NCI-H1694 (cell line): ENCODE measurements at regions not wholly inside any gene's neighbourhood (a gene's known extent, or its start where the extent isn't known, plus 50 kb on each side); places are given as distances from the start of the nearest gene placed in this dataset.

Source experiments
- DNase-seq: peaks from one replicate; lab custom pipeline; 2025; lab: John Stamatoyannopoulos, UW

- no peak for DNase-seq
Observed at GRCh38 chr5:67363963-67364362, 167.4 kb upstream of the CD180 start.

DNA sequence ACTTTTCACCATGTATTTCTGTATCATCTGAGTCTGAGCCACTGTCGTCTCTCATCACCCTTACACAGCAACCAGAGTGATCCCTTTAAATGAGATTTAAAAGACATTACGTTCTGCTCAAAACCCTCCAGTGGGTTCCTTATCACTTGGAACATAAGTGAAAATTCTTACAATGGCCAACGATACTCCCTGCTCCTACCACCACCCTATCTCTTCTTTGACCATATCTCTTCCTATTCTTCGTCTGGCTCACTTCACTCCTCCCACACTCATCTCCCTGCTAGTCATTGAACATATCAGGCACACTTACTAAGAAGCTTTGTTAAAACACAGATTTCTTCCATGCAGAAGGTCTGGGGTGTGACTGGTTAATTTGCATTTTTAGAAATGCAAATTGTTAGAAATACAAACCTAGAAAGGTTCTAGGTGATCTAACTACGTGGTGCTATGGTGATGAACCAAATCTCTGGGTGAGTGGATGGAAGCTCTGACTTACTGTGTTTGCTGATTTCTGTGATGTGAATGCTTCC lies 166.6 kb upstream of the CD180 start:
- no peak for DNase-seq

DNA sequence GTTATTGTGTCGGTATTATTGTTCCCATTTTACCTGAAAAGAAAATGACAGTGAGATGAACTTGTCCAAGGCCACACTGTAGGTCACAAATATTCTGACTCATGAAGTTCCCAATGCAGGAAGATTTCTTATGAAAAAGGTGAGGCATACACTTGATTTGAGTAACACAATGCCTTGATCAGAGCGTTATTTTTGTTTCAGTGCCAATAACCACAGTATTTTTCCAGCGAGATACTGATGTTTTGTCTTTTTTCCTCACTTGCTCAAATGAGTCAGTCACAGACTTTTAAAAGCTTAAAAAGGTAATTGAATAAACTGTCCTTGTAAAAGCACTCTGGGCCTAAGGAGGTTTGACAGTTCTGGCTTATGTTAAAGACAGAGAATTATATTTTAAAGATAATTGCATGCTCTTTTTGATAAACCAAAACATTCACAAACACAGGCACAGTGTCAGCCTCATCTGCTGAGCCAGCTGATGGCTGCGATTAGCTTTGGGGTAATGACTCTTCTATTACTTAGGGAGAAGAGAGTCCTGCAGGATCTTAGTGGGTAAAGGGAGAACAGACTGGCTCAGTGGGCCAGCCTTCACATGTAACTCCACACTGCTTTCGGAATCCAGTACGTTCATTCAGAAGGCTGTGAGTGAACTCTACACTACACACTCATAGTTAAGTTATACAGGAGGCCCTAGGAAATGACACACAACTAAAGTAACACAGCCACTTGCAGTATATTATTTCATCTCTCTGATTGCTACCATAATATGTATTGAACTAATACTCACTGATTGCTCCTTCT lies 165.5 kb upstream of the CD180 start:
- no peak for DNase-seq

DNA sequence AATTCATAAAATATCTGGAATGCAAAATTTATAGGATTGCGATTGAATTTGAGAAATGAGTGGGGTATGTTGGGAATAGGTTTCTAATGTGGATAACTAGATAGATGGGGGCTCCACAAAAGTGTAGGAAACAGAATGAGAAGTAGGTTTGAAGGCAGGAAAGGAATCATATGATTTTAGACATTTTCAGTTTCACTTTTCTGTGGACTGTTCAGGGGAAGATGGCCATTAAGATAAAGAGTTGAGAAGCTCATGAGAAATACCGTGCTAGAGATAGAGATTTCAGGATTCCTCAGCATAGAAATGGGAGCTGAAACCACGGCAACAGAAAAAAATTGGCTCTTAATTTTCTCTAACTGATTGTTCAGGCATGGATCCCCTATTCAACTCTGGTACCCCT lies 163.4 kb upstream of the CD180 start:
- DNase-seq = no peak

DNA sequence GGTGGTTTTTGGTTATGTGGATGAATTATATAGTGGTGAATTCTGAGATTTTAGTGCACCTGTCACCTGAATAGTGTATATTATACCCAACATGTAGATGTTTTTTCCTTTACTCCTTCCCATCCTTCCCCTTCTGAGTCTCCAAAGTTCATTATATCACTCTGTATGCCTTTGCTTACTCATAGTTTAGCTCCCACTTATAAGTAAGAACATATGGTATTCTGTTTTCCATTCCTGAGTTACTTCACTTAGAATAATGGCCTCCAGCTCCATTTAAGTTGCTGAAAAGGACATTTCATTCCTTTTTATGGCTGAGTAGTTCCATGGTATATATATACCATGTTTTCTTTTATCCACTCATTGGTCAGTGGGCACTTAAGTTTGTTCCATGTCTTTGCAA lies 161.6 kb upstream of the CD180 start:
- no peak for DNase-seq

- DNase-seq = no peak
Observed at GRCh38 chr5:67355120-67355713, 158.6 kb upstream of the CD180 start.

DNA sequence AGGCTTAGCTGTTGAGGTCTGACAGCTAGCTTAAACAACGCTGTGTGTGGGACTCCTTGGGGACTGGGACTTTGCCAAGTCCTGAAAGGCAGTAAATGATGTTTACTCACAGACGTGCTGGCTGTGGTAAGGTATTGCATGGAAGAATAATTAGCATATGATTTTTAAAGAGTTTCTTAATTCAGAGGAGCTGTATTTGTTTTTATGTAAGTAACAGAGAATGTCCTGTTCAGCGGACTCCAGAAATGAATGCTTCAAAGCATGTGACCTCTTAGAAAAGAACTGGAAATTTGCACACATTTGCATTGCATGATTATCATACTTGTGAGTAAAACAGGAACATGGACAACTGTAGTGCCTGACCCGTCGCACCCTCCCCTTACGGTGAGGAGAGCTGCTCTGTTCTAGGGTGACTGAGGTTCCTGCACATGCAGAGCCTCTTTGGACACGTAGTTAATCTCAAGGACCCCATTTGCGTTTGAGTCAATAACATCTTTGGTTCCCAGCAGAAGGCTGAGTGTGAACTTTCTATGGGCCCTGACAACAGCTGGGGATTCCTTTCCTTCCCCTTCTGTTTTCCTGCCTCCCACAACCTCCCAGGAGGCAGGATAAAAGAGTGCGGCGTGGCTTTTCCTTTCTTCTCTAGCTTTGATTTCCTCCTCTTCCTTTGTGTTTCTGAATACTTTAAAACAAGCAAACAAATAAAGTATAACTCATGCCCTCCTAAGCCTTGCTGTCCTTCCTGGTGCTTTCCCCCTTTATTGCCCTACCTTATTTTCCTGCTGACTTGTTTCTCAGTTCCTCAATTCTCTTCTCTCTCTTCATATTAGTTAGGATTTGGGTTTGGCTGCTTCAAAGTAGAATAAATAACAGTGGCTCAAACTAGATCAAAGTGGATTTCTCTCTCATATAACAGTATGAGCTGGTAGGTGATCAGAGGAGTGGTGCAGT lies 157.2 kb upstream of the CD180 start:
- DNase-seq = peak; percentile 48

DNA sequence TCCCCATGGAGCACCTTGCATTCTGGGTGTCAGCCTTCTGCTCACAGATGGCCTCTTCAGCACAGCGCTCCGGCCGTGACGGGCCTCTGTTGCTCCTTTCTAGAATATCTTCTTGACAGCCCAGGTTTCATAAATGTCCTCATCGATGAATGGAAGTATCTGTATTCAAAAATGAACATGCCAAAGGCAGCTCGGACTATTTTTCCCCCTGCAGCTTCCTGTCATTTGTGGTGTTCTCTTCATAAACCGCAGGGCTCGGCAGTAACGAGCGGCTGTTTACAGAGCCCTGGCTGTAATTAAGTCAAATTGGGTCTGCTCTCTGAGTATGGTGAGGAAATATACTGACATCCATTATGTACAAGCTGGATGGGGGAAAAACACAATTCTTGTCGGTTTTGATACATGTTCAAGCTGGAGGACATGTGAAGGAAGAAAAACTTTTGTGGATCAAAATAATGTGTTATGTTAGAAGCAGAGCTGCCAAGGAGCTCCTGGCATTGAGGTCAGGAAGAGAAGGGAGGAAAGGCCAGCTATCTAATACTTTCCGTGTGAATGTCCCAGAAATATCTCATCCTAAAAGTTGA lies 154.1 kb upstream of the CD180 start:
- peak; percentile 29 for DNase-seq

DNA sequence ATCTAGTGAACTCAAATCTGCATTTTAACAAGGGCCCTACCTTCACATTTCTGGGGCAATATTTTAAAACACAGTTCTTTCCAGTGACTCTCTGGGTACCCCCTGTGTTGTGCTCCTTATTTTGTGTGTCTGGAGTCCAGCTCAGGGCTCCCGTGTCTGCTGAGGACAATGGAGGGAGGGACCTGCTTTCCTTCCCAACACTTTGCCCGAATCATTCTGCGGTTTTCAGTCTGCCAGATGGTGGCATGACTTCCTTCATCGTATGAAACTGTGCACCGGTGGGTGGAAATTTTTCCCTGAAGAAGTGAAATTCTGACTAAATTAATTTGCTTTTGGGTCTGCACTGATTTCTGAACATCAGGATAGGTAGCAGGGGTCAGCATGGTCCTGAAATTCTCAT lies 153.6 kb upstream of the CD180 start:
- peak; percentile 32 for DNase-seq

GRCh38 chr5:67347821-67348220 lies 151.2 kb upstream of the CD180 start:
- DNase-seq = no peak

- DNase-seq = no peak
Observed at GRCh38 chr5:67346611-67347010, 150.0 kb upstream of the CD180 start.

DNA sequence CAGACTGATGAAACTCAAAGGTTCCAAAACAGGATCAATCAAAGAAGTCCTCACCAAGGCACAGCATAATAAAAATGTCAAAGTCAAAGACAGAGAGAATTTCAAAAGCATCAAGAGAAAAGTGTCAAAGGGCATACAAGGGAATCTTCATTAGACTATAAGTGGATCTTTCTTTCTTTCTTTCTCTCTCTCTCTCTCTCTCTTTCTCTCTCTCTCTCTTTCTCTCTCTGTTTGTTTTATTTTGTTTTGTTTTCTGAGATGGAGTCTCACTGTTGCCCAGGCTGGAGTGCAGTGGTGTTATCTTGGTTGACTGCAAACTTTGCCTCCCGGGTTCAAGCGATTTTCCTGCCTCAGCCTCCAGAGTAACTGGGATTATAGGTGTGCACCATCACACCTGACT lies 148.3 kb upstream of the CD180 start:
- no peak for DNase-seq

GRCh38 chr5:67343835-67344234 lies 147.2 kb upstream of the CD180 start:
- DNase-seq = no peak

- DNase-seq = no peak
Observed at GRCh38 chr5:67341478-67341877, 144.9 kb upstream of the CD180 start.

DNA sequence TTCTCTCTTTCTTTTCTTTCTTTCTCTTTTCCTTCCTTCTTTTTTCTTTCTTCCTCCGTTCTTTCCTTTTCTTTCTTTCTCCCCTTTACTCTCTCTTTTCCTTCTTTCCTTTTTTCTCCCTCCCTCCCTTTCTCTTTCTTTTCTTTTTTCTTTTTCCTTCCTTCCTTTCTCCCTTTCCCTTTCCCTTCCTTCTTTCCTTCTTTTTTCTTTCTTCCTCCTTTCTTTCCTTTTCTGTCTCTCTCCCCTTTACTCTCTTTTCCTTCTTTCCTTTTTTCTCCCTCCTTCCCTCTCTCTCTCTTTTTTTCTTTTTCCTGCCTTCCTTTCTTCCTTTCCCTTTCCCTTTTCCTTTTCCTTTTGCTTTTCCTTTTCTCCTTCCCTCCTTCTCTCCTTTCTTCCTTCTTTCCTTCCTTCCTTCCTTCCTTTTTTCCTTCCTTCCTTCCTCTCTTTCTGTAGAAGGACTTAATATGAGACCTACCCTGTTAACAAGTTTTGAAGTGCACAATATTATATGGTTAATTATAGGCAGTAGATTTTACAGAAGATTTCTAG lies 142.7 kb upstream of the CD180 start:
- no peak for DNase-seq

DNA sequence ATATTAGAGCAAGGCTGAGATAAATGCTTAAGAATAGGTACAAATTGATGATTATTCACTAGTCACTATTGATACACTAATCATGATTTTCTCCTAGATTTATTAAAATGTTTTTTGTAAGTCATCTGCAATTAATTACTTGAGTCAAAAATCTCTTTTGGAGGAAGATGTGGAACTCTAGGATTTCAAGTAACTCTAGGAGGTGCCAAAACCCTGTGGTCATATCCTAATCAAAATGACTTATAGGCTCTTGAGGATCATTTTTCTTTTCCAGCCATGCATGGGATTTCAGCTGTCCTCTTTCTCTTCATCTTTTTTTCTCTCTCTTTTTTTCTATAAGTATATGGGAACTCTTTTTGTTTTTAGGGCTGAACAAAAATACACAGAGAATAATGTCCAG lies 141.8 kb upstream of the CD180 start:
- no peak for DNase-seq

GRCh38 chr5:67337751-67338150 lies 141.2 kb upstream of the CD180 start:
- no peak for DNase-seq

DNA sequence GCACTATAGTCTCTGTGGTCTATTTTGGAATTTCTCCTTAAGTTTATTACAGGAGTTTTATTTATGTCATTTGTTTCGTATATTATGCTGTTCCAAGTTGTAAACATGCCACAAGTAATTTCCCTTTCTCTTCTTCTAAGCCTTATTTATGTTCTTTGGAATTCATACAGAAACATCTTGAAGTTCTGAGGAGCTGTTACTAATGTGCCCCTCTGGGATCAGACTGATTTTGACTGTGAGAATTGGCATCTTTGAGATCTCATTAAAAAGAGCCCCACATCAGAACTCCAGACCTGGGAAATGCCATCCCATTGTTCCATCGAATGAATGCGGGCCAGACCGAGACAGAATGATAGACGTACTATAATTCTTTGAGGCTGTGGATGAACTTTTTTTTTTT lies 138.8 kb upstream of the CD180 start:
- no peak for DNase-seq

GRCh38 chr5:67334373-67334772 lies 137.8 kb upstream of the CD180 start:
- no peak for DNase-seq

DNA sequence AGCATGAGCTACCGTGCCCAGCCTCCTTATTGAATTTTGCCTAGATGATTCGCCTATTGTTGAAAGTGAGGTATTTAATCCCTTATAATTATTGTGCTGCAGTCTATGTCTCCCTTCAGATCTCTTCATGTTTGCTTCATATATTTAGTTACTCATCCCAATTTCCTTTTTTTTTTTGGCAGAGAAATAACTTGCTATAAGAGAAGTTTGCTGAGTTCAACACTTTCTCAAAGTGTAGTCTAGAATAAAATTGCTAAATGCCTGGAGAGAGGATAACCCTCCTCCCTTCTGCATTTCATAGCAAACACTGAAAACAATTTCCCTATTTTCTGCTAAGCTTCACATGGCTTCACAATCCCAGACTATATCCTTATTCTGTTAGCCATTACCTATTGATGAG lies 136.6 kb upstream of the CD180 start:
- no peak for DNase-seq

DNA sequence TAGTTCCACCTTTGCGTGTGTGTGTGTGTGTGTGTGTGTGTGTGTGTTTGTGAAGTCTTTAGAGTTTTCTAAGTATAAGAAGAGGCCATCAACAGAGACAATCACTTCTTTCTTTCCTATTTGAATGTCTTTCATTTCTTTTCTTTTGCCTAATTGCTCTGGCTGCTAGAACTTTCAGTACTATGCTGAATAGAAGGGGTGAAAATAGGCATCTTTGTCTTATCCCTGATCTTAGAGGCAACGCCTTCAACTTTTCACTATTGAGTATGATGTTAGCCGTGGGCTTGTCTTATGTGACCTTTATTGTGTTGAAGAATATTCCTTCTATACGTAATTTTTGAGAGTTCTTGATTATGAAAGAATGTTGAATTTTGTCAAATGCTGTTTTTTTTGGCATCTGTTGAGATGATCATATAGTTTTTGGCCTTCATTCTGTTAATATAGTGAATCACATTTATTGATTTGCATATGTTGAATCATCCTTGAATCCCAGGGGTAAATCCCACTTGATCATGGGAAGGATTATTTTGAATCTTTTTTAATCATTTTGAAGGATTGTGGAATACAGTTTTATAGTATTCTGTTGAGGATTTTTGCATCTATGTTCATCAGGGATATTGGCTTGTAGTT lies 134.8 kb upstream of the CD180 start:
- no peak for DNase-seq
